ENCODE measurements at regions not wholly inside any gene's neighbourhood (a gene's known extent, or its start where the extent isn't known, plus 50 kb on each side); places are given as distances from the start of the nearest gene placed in this dataset.

- no peak for TF ChIP-seq REST (IDR thresholded peaks at IDR 0.05; ENCODE audit: low read depth)
- TF ChIP-seq EGR1 (IDR thresholded peaks at IDR 0.05; ENCODE audit: low read depth): no peak
- TF ChIP-seq POLR2AphosphoS5 (IDR thresholded peaks at IDR 0.05; ENCODE audit: low read depth, low read length): no peak
Measured at GRCh38 chr5:107274571-107274970, 396.2 kb downstream of the EFNA5 start (continued).

GRCh38 chr5:107272954-107273353 lies 397.8 kb downstream of the EFNA5 start:
- Histone ChIP-seq H3K4me2 (ENCODE audit: low read length) (no peak overlapping the region), H2AFZ (ENCODE audit: low read depth, low read length, poor library complexity, severe bottlenecking) (no peak overlapping the region), H3K36me3 (ENCODE audit: control insufficient read depth in 1 of 2, insufficient read depth in 2 of 2, low read length in 2 of 2) (no peaks in the 10 kb centered on the region), H3K4me1 (ENCODE audit: control insufficient read depth in 1 of 2, insufficient read depth in 2 of 2, low read length in 2 of 2) (no peaks in the 10 kb centered on the region), H3K9me2 (ENCODE audit: insufficient read depth) (no peaks in the 10 kb centered on the region), H3K27ac (ENCODE audit: low read depth, low read length) (no peak overlapping the region), H3K9ac (ENCODE audit: low read length) (no peak overlapping the region), H4K20me1 (ENCODE audit: insufficient read depth) (no peaks in the 10 kb centered on the region), H3K27me3 (ENCODE audit: insufficient read depth, low read length) (no peaks in the 10 kb centered on the region), H3K79me2 (ENCODE audit: insufficient read depth, low read length) (no peaks in the 10 kb centered on the region), H3K4me3 (replicated peaks in 1 of 2; ENCODE audit: low read depth in 1 of 2, low read length in 2 of 2) (no peak overlapping the region), H3K9me3 (ENCODE audit: control insufficient read depth in 1 of 2, insufficient read depth in 1 of 2, low read depth in 1 of 2, low read length in 2 of 2) (no peaks in the 10 kb centered on the region)
- RAD21 ChIA-PET (ENCODE audit: low non-redundant PET in 1 of 2, low total read pairs in 2 of 2, uncharacterized antibody in 2 of 2, unreplicated experiment in 2 of 2): no interaction called here
- DNase-seq (ENCODE audit: low read depth, low spot score): no peak
- no peak for ATAC-seq
- CTCF ChIA-PET: no interaction called here
- no TSS peak for BruUV-seq (replicated peaks)
- intact Hi-C loops (cut with micrococcal nuclease): no loop called here
- POLR2A ChIA-PET: no interaction called here
- no peak for TF ChIP-seq ZBTB33 (IDR thresholded peaks at IDR 0.05; ENCODE audit: extremely low read depth, insufficient replicate concordance, low read length)
- TF ChIP-seq RAD21 (IDR thresholded peaks at IDR 0.05; ENCODE audit: low read depth): no peak
- no peak for TF ChIP-seq POLR2A (IDR thresholded peaks at IDR 0.05; ENCODE audit: borderline replicate concordance, extremely low read depth, insufficient read depth, insufficient read length)
- TF ChIP-seq MAX (IDR thresholded peaks at IDR 0.05): no peak
- TF ChIP-seq POLR2AphosphoS5 (IDR thresholded peaks at IDR 0.05; ENCODE audit: low read depth, low read length): no peak
- no peak for TF ChIP-seq CTCF (IDR thresholded peaks at IDR 0.05 in 2 of 3, conservative IDR thresholded peaks at IDR 0.05 in 1 of 3; ENCODE audit: borderline replicate concordance in 1 of 3, insufficient read depth in 1 of 3, low read depth in 2 of 3, low read length in 2 of 3)
- TF ChIP-seq REST (IDR thresholded peaks at IDR 0.05; ENCODE audit: low read depth): no peak
- no peak for TF ChIP-seq SRF (IDR thresholded peaks at IDR 0.05; ENCODE audit: low read depth)
- no peak for TF ChIP-seq TCF7L2 (IDR thresholded peaks at IDR 0.05; ENCODE audit: borderline replicate concordance, extremely low read depth, insufficient read depth, insufficient read length)
- no peak for TF ChIP-seq EZH2 (IDR thresholded peaks at IDR 0.05)
- TF ChIP-seq CEBPB (IDR thresholded peaks at IDR 0.05; ENCODE audit: low read depth): no peak
- no peak for TF ChIP-seq ZFX (IDR thresholded peaks at IDR 0.05)
- TF ChIP-seq ZNF274 (IDR thresholded peaks at IDR 0.05; ENCODE audit: low read depth, low read length): no peak

Measured in HCT116 (cell line).